ENCODE measurements at regions not wholly inside any gene's neighbourhood (a gene's known extent, or its start where the extent isn't known, plus 50 kb on each side); places are given as distances from the start of the nearest gene placed in this dataset.

DNA sequence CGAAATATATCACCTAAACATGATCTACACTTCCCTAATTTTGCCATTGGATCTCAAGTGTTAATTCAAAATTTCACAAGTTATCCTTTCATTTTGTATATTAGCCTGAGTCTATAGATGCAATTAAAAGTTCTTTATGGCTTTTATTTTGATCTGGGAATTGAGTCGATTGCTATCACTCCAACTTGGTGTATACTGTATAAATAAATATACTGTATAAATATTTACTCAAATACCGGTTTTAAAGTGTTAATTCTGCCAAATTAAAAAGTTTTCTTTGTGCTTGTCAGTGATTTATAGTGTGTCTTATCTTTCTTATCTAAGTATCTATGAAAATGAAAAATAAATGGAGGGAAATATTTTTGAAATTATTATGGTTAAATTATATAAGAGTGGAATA, 683.7 kb upstream of the LRRN3 start:
- Histone ChIP-seq H3K79me2 (ENCODE audit: low read length) (no peaks in the 10 kb centered on the region), H3K4me2 (ENCODE audit: low read length) (no peak overlapping the region), H3K9me3 (ENCODE audit: low read length) (no peaks in the 10 kb centered on the region), H3K27ac (ENCODE audit: low read length) (no peak overlapping the region), H3K9me2 (replicated peaks; ENCODE audit: low read length) (no peaks in the 10 kb centered on the region), H3K27me3 (ENCODE audit: low read length) (no peaks in the 10 kb centered on the region), H3K4me1 (ENCODE audit: insufficient read depth, low read length) (peaks cover 3% of the 10 kb centered on the region; the same call in 1 of the 2 replicates), H2AFZ (ENCODE audit: low read length) (no peak overlapping the region), H3K4me3 (ENCODE audit: low read length) (no peak overlapping the region), H4K20me1 (ENCODE audit: low read length) (no peaks in the 10 kb centered on the region), H3F3A (ENCODE audit: low read length, unreplicated experiment) (no peaks in the 10 kb centered on the region), H3K36me3 (ENCODE audit: low read depth, low read length) (no peaks in the 10 kb centered on the region), H3K9ac (ENCODE audit: low read length) (no peak overlapping the region)
- no peak for ATAC-seq
- ChIA-PET CTCF (no interaction called here), POLR2A (ENCODE audit: unreplicated experiment) (no interaction called here)
- intact Hi-C loops (cut with micrococcal nuclease): no loop called here
- no peak for DNase-seq
- no peak for TF ChIP-seq EZH2 (IDR thresholded peaks at IDR 0.05; ENCODE audit: low read length, unreplicated experiment)
- TF ChIP-seq, protein P1, sequence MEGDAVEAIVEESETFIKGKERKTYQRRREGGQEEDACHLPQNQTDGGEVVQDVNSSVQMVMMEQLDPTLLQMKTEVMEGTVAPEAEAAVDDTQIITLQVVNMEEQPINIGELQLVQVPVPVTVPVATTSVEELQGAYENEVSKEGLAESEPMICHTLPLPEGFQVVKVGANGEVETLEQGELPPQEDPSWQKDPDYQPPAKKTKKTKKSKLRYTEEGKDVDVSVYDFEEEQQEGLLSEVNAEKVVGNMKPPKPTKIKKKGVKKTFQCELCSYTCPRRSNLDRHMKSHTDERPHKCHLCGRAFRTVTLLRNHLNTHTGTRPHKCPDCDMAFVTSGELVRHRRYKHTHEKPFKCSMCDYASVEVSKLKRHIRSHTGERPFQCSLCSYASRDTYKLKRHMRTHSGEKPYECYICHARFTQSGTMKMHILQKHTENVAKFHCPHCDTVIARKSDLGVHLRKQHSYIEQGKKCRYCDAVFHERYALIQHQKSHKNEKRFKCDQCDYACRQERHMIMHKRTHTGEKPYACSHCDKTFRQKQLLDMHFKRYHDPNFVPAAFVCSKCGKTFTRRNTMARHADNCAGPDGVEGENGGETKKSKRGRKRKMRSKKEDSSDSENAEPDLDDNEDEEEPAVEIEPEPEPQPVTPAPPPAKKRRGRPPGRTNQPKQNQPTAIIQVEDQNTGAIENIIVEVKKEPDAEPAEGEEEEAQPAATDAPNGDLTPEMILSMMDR (conservative IDR thresholded peaks at IDR 0.05; ENCODE audit: low read depth, low read length): no peak
- TF ChIP-seq EZH2phosphoT487 (IDR thresholded peaks at IDR 0.05; ENCODE audit: borderline replicate concordance, low read length): no peak
- BruUV-seq (replicated peaks): no TSS peak

GRCh38 chr7:110407706-110408105, 683.2 kb upstream of the LRRN3 start:
- BruUV-seq (replicated peaks): no TSS peak
- Histone ChIP-seq H2AFZ (ENCODE audit: low read length) (no peak overlapping the region), H3K27ac (ENCODE audit: low read length) (no peak overlapping the region), H3K4me2 (ENCODE audit: low read length) (no peak overlapping the region), H3K4me3 (ENCODE audit: low read length) (no peak overlapping the region), H3K79me2 (ENCODE audit: low read length) (no peaks in the 10 kb centered on the region), H3K9me3 (ENCODE audit: low read length) (no peaks in the 10 kb centered on the region), H3K9me2 (replicated peaks; ENCODE audit: low read length) (no peaks in the 10 kb centered on the region), H3K27me3 (ENCODE audit: low read length) (no peaks in the 10 kb centered on the region), H3K36me3 (ENCODE audit: low read depth, low read length) (no peaks in the 10 kb centered on the region), H3F3A (ENCODE audit: low read length, unreplicated experiment) (no peaks in the 10 kb centered on the region), H4K20me1 (ENCODE audit: low read length) (no peaks in the 10 kb centered on the region), H3K9ac (ENCODE audit: low read length) (no peak overlapping the region), H3K4me1 (ENCODE audit: insufficient read depth, low read length) (peaks cover 3% of the 10 kb centered on the region; the same call in 1 of the 2 replicates)
- intact Hi-C loops (cut with micrococcal nuclease): no loop called here
- ChIA-PET CTCF (no interaction called here), POLR2A (ENCODE audit: unreplicated experiment) (no interaction called here)
- no peak for TF ChIP-seq EZH2 (IDR thresholded peaks at IDR 0.05; ENCODE audit: low read length, unreplicated experiment)
- TF ChIP-seq, protein P1 (conservative IDR thresholded peaks at IDR 0.05; ENCODE audit: low read depth, low read length): no peak
- TF ChIP-seq EZH2phosphoT487 (IDR thresholded peaks at IDR 0.05; ENCODE audit: borderline replicate concordance, low read length): no peak
- DNase-seq: peak; percentile 20
- ATAC-seq: no peak

GRCh38 chr7:110412614-110413013, 678.3 kb upstream of the LRRN3 start:
- Histone ChIP-seq H3K4me3 (ENCODE audit: low read length) (no peak overlapping the region), H3K9me2 (replicated peaks; ENCODE audit: low read length) (no peaks in the 10 kb centered on the region), H3K79me2 (ENCODE audit: low read length) (no peaks in the 10 kb centered on the region), H3F3A (ENCODE audit: low read length, unreplicated experiment) (no peaks in the 10 kb centered on the region), H2AFZ (ENCODE audit: low read length) (no peak overlapping the region), H3K27me3 (ENCODE audit: low read length) (no peaks in the 10 kb centered on the region), H3K9me3 (ENCODE audit: low read length) (no peaks in the 10 kb centered on the region), H3K9ac (ENCODE audit: low read length) (no peak overlapping the region), H3K4me1 (ENCODE audit: insufficient read depth, low read length) (peaks cover 3% of the 10 kb centered on the region; the same call in 1 of the 2 replicates), H3K27ac (ENCODE audit: low read length) (no peak overlapping the region), H3K4me2 (ENCODE audit: low read length) (no peak overlapping the region), H3K36me3 (ENCODE audit: low read depth, low read length) (no peaks in the 10 kb centered on the region), H4K20me1 (ENCODE audit: low read length) (no peaks in the 10 kb centered on the region)
- ATAC-seq (no peak), DNase-seq (no peak)
- TF ChIP-seq, protein P1 (conservative IDR thresholded peaks at IDR 0.05; ENCODE audit: low read depth, low read length): no peak
- TF ChIP-seq EZH2 (IDR thresholded peaks at IDR 0.05; ENCODE audit: low read length, unreplicated experiment): no peak
- CTCF ChIA-PET: no interaction called here
- intact Hi-C loops (cut with micrococcal nuclease): no loop called here
- no TSS peak for BruUV-seq (replicated peaks)
- POLR2A ChIA-PET (ENCODE audit: unreplicated experiment): no interaction called here

Data from PC-3 (cell line).